ENCODE measurements at regions not wholly inside any gene's neighbourhood (a gene's known extent, or its start where the extent isn't known, plus 50 kb on each side); places are given as distances from the start of the nearest gene placed in this dataset.

GRCh38 chr6:166075186-166075585, 92.5 kb downstream of the TBXT start:
- TF ChIP-seq CTCF (IDR thresholded peaks at IDR 0.05) = no peak
- TF ChIP-seq POLR2AphosphoS5 (IDR thresholded peaks at IDR 0.05) = no peak

All from prostate gland (tissue), 2 donors.